Neutrophil (primary cell): ENCODE measurements at regions not wholly inside any gene's neighbourhood (a gene's known extent, or its start where the extent isn't known, plus 50 kb on each side); places are given as distances from the start of the nearest gene placed in this dataset.
A peak's percentile ranks its signal among the peaks of the same experiment; 100 is the strongest.
"Not testable (repeated sequence)": the region's sequence is repeated elsewhere in the genome, so short reads cannot be mapped to it uniquely, and the experiment has no call there.

Source experiments
- H3K27ac ChIP-seq: fragments of 200-600 bp; sonication (generic); 2 replicates; pipeline ENCODE4 v1.5.1; 2016; ENCODE audit warnings: mild to moderate bottlenecking, moderate library complexity
- H3K27me3 ChIP-seq: fragments of 200-600 bp; sonication (generic); 2 replicates; pipeline ENCODE4 v1.6.0; 2016; ENCODE audit warnings: mild to moderate bottlenecking
- H3K36me3 ChIP-seq: fragments of 200-600 bp; sonication (generic); 2 replicates; pipeline ENCODE4 v1.5.1; 2017
- H3K4me1 ChIP-seq, 2 experiments: fragments of 200-600 bp in 1 of 2; sonication (generic) in 1 of 2; 1 replicate in 1 of 2; 2 replicates in 1 of 2; pipeline versions ENCODE4 v1.5.1 to v1.6.1; 2013 to 2016; ENCODE audit warnings: low read depth in 1 of 2, low read length in 1 of 2, mild to moderate bottlenecking in 1 of 2, moderate library complexity in 1 of 2; ENCODE audit not compliant: control insufficient read depth in 1 of 2, insufficient read depth in 1 of 2
- H3K4me3 ChIP-seq, 2 experiments: fragments of 200-600 bp in 1 of 2; sonication (generic) in 1 of 2; 1 replicate in 1 of 2; 2 replicates in 1 of 2; pipeline ENCODE4 v1.5.1; 2013 to 2016; ENCODE audit warnings: low read depth in 1 of 2, low read length in 1 of 2, mild to moderate bottlenecking in 1 of 2, moderate library complexity in 1 of 2
- H3K9me3 ChIP-seq: fragments of 200-600 bp; sonication (generic); 2 replicates; pipeline ENCODE4 v1.5.1; 2016
- TF ChIP-seq, protein P1 (sequence below): fragments of 200-600 bp; sonication (generic); IDR thresholded peaks from 2 replicates; pipeline ENCODE4 v1.5.1; 2016; ENCODE audit warnings: antibody characterized with exemption

DNA sequence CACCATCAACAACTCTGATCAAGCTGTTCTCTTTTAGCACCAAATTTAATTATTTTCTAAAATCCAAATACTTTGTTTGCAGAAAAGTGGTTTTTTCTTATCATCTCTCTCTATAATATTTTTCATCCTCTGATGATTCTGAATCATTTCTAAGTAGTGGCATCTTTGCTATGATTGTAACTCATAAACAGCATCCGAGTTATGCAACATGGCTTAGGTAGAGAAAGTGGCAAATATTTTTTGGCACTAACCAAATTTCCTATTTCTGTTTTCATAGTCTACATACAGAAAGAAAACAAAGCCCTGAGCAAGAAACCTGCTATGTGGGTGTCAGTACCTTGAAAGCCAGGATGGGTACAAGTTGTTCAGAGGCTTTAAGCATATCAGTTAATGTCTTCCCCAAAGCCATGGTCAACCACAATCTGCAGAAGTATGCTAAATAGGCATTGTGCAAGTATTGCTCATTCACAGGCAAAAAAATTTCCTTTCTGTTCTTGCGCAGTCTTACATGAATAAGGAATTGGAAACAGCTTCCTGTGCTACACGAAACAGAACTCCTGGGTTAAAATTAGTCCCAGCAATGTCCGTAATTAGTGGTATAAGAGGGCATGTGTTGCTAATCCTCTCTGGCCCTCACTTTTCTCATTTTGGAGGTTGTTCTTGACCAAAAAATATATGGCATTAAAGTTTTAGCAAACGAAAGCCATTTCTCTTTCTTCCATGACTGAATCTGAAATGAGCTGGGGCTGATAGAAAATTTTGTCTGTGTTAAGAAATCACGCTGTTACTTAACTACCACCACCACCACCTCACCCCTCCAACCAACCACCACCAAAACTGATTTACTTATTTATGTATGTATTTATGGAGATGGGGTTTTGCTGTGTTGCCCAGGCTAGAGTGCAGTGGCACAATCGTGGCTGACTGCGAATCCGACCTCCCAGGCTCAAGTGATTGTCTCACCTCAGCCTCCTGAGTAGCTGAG, 325.6 kb upstream of the MAGI2 start:
- Histone ChIP-seq H3K27me3 (no peaks in the 10 kb centered on the region), H3K9me3 (no peaks in the 10 kb centered on the region), H3K4me3 (peak overlapping the region; percentile 3 to 48), H3K4me1 (peaks cover 13 to 18% of the 10 kb centered on the region in 2 experiments), H3K27ac (peak overlapping the region; percentile 67), H3K36me3 (no peaks in the 10 kb centered on the region)
- TF ChIP-seq, protein P1, sequence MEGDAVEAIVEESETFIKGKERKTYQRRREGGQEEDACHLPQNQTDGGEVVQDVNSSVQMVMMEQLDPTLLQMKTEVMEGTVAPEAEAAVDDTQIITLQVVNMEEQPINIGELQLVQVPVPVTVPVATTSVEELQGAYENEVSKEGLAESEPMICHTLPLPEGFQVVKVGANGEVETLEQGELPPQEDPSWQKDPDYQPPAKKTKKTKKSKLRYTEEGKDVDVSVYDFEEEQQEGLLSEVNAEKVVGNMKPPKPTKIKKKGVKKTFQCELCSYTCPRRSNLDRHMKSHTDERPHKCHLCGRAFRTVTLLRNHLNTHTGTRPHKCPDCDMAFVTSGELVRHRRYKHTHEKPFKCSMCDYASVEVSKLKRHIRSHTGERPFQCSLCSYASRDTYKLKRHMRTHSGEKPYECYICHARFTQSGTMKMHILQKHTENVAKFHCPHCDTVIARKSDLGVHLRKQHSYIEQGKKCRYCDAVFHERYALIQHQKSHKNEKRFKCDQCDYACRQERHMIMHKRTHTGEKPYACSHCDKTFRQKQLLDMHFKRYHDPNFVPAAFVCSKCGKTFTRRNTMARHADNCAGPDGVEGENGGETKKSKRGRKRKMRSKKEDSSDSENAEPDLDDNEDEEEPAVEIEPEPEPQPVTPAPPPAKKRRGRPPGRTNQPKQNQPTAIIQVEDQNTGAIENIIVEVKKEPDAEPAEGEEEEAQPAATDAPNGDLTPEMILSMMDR, result no peak

DNA sequence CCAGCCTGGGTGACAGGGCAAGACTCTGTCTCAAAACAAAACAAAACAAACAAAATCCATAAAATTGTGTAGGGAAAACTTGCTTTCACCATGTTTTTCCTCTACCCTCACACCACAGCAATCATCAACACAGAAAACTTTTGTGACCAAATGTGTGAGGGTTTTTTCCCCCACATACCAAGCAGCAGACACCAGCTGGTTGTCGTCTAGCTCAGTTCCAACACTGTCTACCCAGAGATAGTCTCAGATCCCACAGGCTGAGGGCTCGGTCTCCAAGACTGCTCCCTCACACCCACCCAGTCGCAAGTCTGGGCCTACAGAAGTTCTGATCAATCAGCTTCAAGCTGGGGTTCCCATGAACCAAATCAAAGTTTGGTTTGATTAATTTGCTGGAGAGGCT, 322.4 kb upstream of the MAGI2 start:
- Histone ChIP-seq H3K36me3 (no peaks in the 10 kb centered on the region), H3K4me3 (no peak overlapping the region), H3K4me1 (peaks cover 13 to 18% of the 10 kb centered on the region in 2 experiments), H3K27ac (no peak overlapping the region), H3K9me3 (no peaks in the 10 kb centered on the region), H3K27me3 (no peaks in the 10 kb centered on the region)
- TF ChIP-seq, protein P1, result no peak

DNA sequence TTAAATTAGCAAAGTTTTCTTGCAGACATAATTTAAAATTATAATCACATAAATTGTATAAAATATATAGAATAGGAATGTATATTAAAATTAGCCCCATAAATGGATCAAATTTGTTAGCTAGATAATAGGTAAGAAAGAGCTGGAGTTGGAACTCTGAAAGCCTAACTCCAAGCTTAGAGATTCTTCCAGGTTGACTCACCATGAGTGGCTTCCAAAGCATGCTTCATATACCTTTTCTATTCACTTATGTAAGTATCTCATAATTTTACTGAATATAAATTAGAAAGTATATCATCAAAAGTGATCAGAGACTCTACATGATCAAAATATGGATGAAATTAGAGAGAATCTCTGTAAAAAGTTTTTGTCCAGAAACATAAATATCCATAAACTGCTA, 320.7 kb upstream of the MAGI2 start:
- Histone ChIP-seq H3K4me1 (peaks cover 9 to 13% of the 10 kb centered on the region in 2 experiments), H3K27ac (no peak overlapping the region), H3K9me3 (no peaks in the 10 kb centered on the region), H3K4me3 (no peak overlapping the region), H3K36me3 (no peaks in the 10 kb centered on the region), H3K27me3 (no peaks in the 10 kb centered on the region)
- TF ChIP-seq, protein P1, result no peak

GRCh38 chr7:79770970-79771369, 317.5 kb upstream of the MAGI2 start:
- H3K4me1 ChIP-seq, result no peaks in the 10 kb centered on the region
- no peak overlapping the region for H3K27ac ChIP-seq
- H3K36me3 ChIP-seq, result no peaks in the 10 kb centered on the region
- H3K27me3 ChIP-seq, result no peaks in the 10 kb centered on the region
- H3K4me3 ChIP-seq, result no peak overlapping the region
- TF ChIP-seq, protein P1, result no peak
- no peaks in the 10 kb centered on the region for H3K9me3 ChIP-seq

DNA sequence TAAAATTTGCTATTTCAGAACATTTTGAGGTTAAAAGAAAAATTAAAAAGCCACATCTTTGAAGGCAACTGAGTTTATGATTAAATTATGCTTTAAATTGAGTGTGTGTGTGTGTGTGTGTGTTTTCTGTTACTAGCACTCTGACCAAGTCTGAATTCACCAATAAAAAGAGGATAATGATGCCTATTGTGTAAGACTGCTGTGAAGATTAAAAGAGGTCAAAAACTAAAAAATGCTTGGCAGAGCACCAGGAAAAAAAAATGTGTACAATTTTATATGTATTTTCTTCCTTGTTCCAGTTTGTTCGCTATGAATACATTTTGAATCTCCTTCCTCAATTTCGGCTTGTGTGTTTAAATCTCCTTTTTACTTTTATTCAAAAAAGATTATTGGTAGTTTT, 316.6 kb upstream of the MAGI2 start:
- Histone ChIP-seq H3K4me1 (no peaks in the 10 kb centered on the region), H3K27me3 (no peaks in the 10 kb centered on the region), H3K36me3 (no peaks in the 10 kb centered on the region), H3K4me3 (no peak overlapping the region), H3K27ac (no peak overlapping the region), H3K9me3 (no peaks in the 10 kb centered on the region)
- TF ChIP-seq, protein P1, result no peak

GRCh38 chr7:79767876-79768560, 314.6 kb upstream of the MAGI2 start:
- H3K4me1 ChIP-seq, result not testable (repeated sequence)

GRCh38 chr7:79767192-79767591, 313.7 kb upstream of the MAGI2 start:
- not testable (repeated sequence) for H3K4me1 ChIP-seq, H3K9me3 ChIP-seq, H3K36me3 ChIP-seq, H3K4me3 ChIP-seq, H3K27ac ChIP-seq, H3K27me3 ChIP-seq

More at GRCh38 chr7:79767876-79768560, 314.6 kb upstream of the MAGI2 start:
- H3K4me3 ChIP-seq, H3K27ac ChIP-seq, H3K9me3 ChIP-seq, H3K36me3 ChIP-seq, H3K27me3 ChIP-seq: not testable (repeated sequence)
